HCT116 (cell line): ENCODE measurements at regions not wholly inside any gene's neighbourhood (a gene's known extent, or its start where the extent isn't known, plus 50 kb on each side); places are given as distances from the start of the nearest gene placed in this dataset.

Experiments
- ATAC-seq: fragments of 200-7000 bp; cut with Tn5 transposase; 2 replicates; pipeline ENCODE4 v1.9.1; 2020; ENCODE audit warnings: mild to moderate bottlenecking, moderate library complexity
- BruUV-seq: library from RNA; stranded (reverse); fragments of 400-500 nt; replicated peaks from 2 replicates; lab custom pipeline; 2021; lab: Mats Ljungman, UMichigan
- CTCF ChIA-PET: fragments of 300-600 bp; sonication (Branson Sonifier 250); formaldehyde crosslinking; loops from one replicate; lab custom pipeline; 2021; ENCODE audit warnings: antibody characterized with exemption; lab: Charles Lee
- POLR2A ChIA-PET: fragments of 300-600, 350-600 bp; sonication (Branson Sonifier 250); formaldehyde crosslinking; loops from one replicate; lab custom pipeline; 2021; ENCODE audit warnings: antibody characterized with exemption; lab: Charles Lee
- RAD21 ChIA-PET, 2 experiments: fragments of 300-600 bp; sonication (Branson Sonifier 250); formaldehyde crosslinking; loops; one replicate each; lab custom pipeline; 2023; ENCODE audit warnings: low total read pairs in 2 of 2; ENCODE audit not compliant: uncharacterized antibody in 2 of 2, unreplicated experiment in 2 of 2, low non-redundant PET in 1 of 2; lab: Charles Lee
- DNase-seq: peaks from one replicate; pipeline ENCODE4 v3.0.0-alpha.2; 2010; ENCODE audit warnings: low read depth, low spot score
- H2AFZ ChIP-seq: fragments of 200-600 bp; shearing (Covaris generic), sonication (generic); 2 replicates; pipeline ENCODE4 v1.6.1; 2017; ENCODE audit warnings: low read depth, mixed run types, mixed read lengths, antibody characterized with exemption, low read length; ENCODE audit not compliant: poor library complexity, severe bottlenecking
- H3K27ac ChIP-seq: 2 replicates; pipeline ENCODE4 v1.5.1; 2012; ENCODE audit warnings: low read depth, low read length
- H3K27me3 ChIP-seq: fragments of 200-600 bp; sonication (generic); 2 replicates; pipeline ENCODE4 v1.6.1; 2016; ENCODE audit warnings: mixed run types, low read length, mixed read lengths; ENCODE audit not compliant: insufficient read depth
- H3K36me3 ChIP-seq, 2 experiments: fragments of 200-500 bp in 1 of 2; fragments of 200-600 bp in 1 of 2; sonication (Bioruptor generic) in 1 of 2; sonication (generic) in 1 of 2; 2 replicates each; pipeline versions ENCODE4 v1.5.1 to v1.6.1; 2014 to 2016; ENCODE audit warnings: low read length in 2 of 2, inconsistent platforms in 1 of 2, mixed read lengths in 1 of 2, mixed run types in 1 of 2; ENCODE audit not compliant: insufficient read depth in 2 of 2, control insufficient read depth in 1 of 2
- H3K4me1 ChIP-seq, 2 experiments: fragments of 200-600 bp in 1 of 2; sonication (generic) in 1 of 2; 2 replicates each; pipeline versions ENCODE4 v1.5.1 to v1.6.1; 2012 to 2017; ENCODE audit warnings: low read length in 2 of 2, inconsistent platforms in 1 of 2, mild to moderate bottlenecking in 1 of 2, mixed read lengths in 1 of 2, mixed run types in 1 of 2, moderate library complexity in 1 of 2; ENCODE audit not compliant: insufficient read depth in 2 of 2, control insufficient read depth in 1 of 2
- H3K4me2 ChIP-seq: fragments of 200-600 bp; sonication (generic); 2 replicates; pipeline ENCODE4 v1.6.1; 2017; ENCODE audit warnings: mixed run types, low read length, mixed read lengths
- H3K4me3 ChIP-seq, 2 experiments: fragments of 200-600 bp in 1 of 2; sonication (generic) in 1 of 2; replicated peaks in 1 of 2; 2 replicates each; pipeline ENCODE4 v1.5.1; 2011 to 2016; ENCODE audit warnings: low read length in 2 of 2, control low read depth in 1 of 2, low read depth in 1 of 2, mild to moderate bottlenecking in 1 of 2, mixed read lengths in 1 of 2, mixed run types in 1 of 2
- H3K79me2 ChIP-seq: fragments of 200-600 bp; sonication (generic); 2 replicates; pipeline ENCODE4 v1.6.1; 2017; ENCODE audit warnings: mild to moderate bottlenecking, mixed run types, low read length, moderate library complexity, mixed read lengths; ENCODE audit not compliant: insufficient read depth
- H3K9ac ChIP-seq: fragments of 200-600 bp; sonication (generic); 2 replicates; pipeline ENCODE4 v1.6.1; 2016; ENCODE audit warnings: low read length, mixed read lengths
- H3K9me2 ChIP-seq: fragments of 200-600 bp; sonication (generic), shearing (Covaris generic); 2 replicates; pipeline ENCODE4 v1.6.1; 2017; ENCODE audit warnings: mixed run types, mild to moderate bottlenecking, moderate library complexity; ENCODE audit not compliant: insufficient read depth
- H3K9me3 ChIP-seq, 2 experiments: fragments of 200-500 bp in 1 of 2; fragments of 200-600 bp in 1 of 2; sonication (Bioruptor generic) in 1 of 2; sonication (generic) in 1 of 2; 2 replicates each; pipeline ENCODE4 v1.6.1; 2014 to 2017; ENCODE audit warnings: low read length in 2 of 2, mixed read lengths in 2 of 2, inconsistent platforms in 1 of 2, low read depth in 1 of 2, mild to moderate bottlenecking in 1 of 2, mixed run types in 1 of 2, moderate library complexity in 1 of 2; ENCODE audit not compliant: control insufficient read depth in 1 of 2, insufficient read depth in 1 of 2
- H4K20me1 ChIP-seq: fragments of 200-600 bp; sonication (generic), shearing (Covaris generic); 2 replicates; pipeline ENCODE4 v1.6.1; 2017; ENCODE audit warnings: mixed run types, mild to moderate bottlenecking, moderate library complexity; ENCODE audit not compliant: insufficient read depth
- ELF1 ChIP-seq: IDR thresholded peaks from 2 replicates; pipeline ENCODE4 v1.6.1; 2012; ENCODE audit warnings: low read depth, borderline replicate concordance
- EZH2 ChIP-seq: fragments of 200-600 bp; sonication (generic); IDR thresholded peaks from 2 replicates; pipeline ENCODE4 v1.6.1; 2017; ENCODE audit warnings: antibody characterized with exemption, mixed run types
- POLR2A ChIP-seq: IDR thresholded peaks from 2 replicates; pipeline ENCODE4 v1.7.0; 2011; ENCODE audit warnings: borderline replicate concordance; ENCODE audit not compliant: insufficient read depth, insufficient read length; ENCODE audit errors: extremely low read depth
- REST ChIP-seq: IDR thresholded peaks from 2 replicates; pipeline ENCODE4 v1.6.1; 2012; ENCODE audit warnings: low read depth
- SIN3A ChIP-seq: IDR thresholded peaks from 2 replicates; pipeline ENCODE4 v1.6.1; 2012; ENCODE audit warnings: low read depth
- YY1 ChIP-seq: IDR thresholded peaks from 2 replicates; pipeline ENCODE4 v1.6.1; 2011; ENCODE audit warnings: low read length, low read depth, moderate library complexity, mild to moderate bottlenecking; ENCODE audit not compliant: insufficient replicate concordance; ENCODE audit errors: extremely low read depth
- ZBTB33 ChIP-seq: IDR thresholded peaks from 2 replicates; pipeline ENCODE4 v1.6.1; 2011; ENCODE audit warnings: mild to moderate bottlenecking, low read length, moderate library complexity; ENCODE audit not compliant: insufficient replicate concordance; ENCODE audit errors: extremely low read depth
- intact Hi-C: fragments of 100-400 bp; cut with micrococcal nuclease; formaldehyde crosslinking; loops from 2 replicates; pipeline ENCODE4 v1.10.0; 2022

GRCh38 chr15:35197306-35197705 is 112.2 kb upstream of the NANOGP8 start:
- intact Hi-C loops: no loop called here
- Histone ChIP-seq H3K4me2 (no peak overlapping the region), H3K79me2 (no peaks in the 10 kb centered on the region), H3K9me3 (peaks cover 2 to 3% of the 10 kb centered on the region in 2 experiments; a peak in 3 of 4 replicates), H3K27me3 (no peaks in the 10 kb centered on the region), H3K4me3 (no peak overlapping the region), H3K9ac (no peak overlapping the region), H3K4me1 (no peaks in the 10 kb centered on the region), H2AFZ (no peak overlapping the region), H4K20me1 (no peaks in the 10 kb centered on the region), H3K9me2 (no peaks in the 10 kb centered on the region), H3K36me3 (no peaks in the 10 kb centered on the region), H3K27ac (no peak overlapping the region)
- no TSS peak for BruUV-seq
- POLR2A ChIA-PET: no interaction called here
- ATAC-seq (no peak), DNase-seq (no peak)
- CTCF ChIA-PET: no interaction called here
- TF ChIP-seq ZBTB33 (no peak), REST (no peak), POLR2A (no peak), ELF1 (no peak), YY1 (no peak), SIN3A (no peak), EZH2 (no peak)
- RAD21 ChIA-PET: no interaction called here
